IMR-90 (cell line): ENCODE measurements at regions not wholly inside any gene's neighbourhood (a gene's known extent, or its start where the extent isn't known, plus 50 kb on each side); places are given as distances from the start of the nearest gene placed in this dataset.

Source experiments
- ATAC-seq: fragments of 200-7000 bp; cut with Tn5 transposase; 2 replicates; pipeline ENCODE4 v1.9.1; 2020; ENCODE audit warnings: low read depth, mild to moderate bottlenecking, moderate library complexity
- BruUV-seq: library from RNA; stranded (reverse); fragments of 400-500 nt; replicated peaks from 2 replicates; lab custom pipeline; 2021; lab: Mats Ljungman, UMichigan
- CTCF ChIA-PET: fragments of 300-600 bp; formaldehyde crosslinking; extraction: SDS; loops from one replicate; lab custom pipeline; 2021; ENCODE audit warnings: antibody characterized with exemption; lab: Yijun Ruan, JAX
- POLR2A ChIA-PET: fragments of 300-600 bp; sonication (Branson Sonifier 250); formaldehyde crosslinking; loops from one replicate; lab custom pipeline; 2022; ENCODE audit warnings: antibody characterized with exemption; ENCODE audit not compliant: unreplicated experiment; lab: Charles Lee
- DNase-seq: peaks from one replicate; pipeline ENCODE4 v3.0.0; 2013
- H2AFZ ChIP-seq: replicated peaks from 2 replicates; pipeline ENCODE3; 2013; ENCODE audit warnings: low read length, mild to moderate bottlenecking; ENCODE audit not compliant: poor library complexity
- H2AK5ac ChIP-seq: 2 replicates; pipeline ENCODE4 v1.6.1; 2013; ENCODE audit warnings: low read depth, low read length, inconsistent platforms
- H2AK9ac ChIP-seq: replicated peaks from 2 replicates; pipeline ENCODE3; 2013; ENCODE audit warnings: mild to moderate bottlenecking, low read depth, low read length, moderate library complexity; ENCODE audit not compliant: poor library complexity
- H2BK120ac ChIP-seq: 2 replicates; pipeline ENCODE4 v1.6.1; 2013; ENCODE audit warnings: low read depth, low read length, inconsistent platforms
- H2BK15ac ChIP-seq: 3 replicates; pipeline ENCODE4 v1.6.1; 2013; ENCODE audit warnings: low read depth, low read length, inconsistent platforms
- H2BK20ac ChIP-seq: 2 replicates; pipeline ENCODE4 v1.6.1; 2013; ENCODE audit warnings: low read depth, mild to moderate bottlenecking, inconsistent platforms, low read length, moderate library complexity
- H2BK5ac ChIP-seq: 2 replicates; pipeline ENCODE4 v1.6.1; 2013; ENCODE audit warnings: mild to moderate bottlenecking, low read depth, low read length, inconsistent platforms; ENCODE audit not compliant: poor library complexity, severe bottlenecking
- H3K14ac ChIP-seq: replicated peaks from 2 replicates; pipeline ENCODE4 v1.6.1; 2013; ENCODE audit warnings: low read depth, low read length, inconsistent platforms
- H3K18ac ChIP-seq: 2 replicates; pipeline ENCODE4 v1.6.1; 2013; ENCODE audit warnings: low read depth, low read length, control low read depth
- H3K23ac ChIP-seq: 2 replicates; pipeline ENCODE4 v1.6.1; 2013; ENCODE audit warnings: low read depth, low read length, inconsistent platforms
- H3K27ac ChIP-seq: 2 replicates; pipeline ENCODE4 v1.5.1; 2013; ENCODE audit warnings: mild to moderate bottlenecking, control low read depth, low read length; ENCODE audit not compliant: insufficient read depth
- H3K27me3 ChIP-seq: 2 replicates; pipeline ENCODE4 v1.6.1; 2013; ENCODE audit warnings: low read length; ENCODE audit not compliant: control insufficient read depth, insufficient read depth
- H3K36me3 ChIP-seq: 2 replicates; pipeline ENCODE4 v1.6.1; 2013; ENCODE audit warnings: low read length, mixed read lengths; ENCODE audit not compliant: control insufficient read depth, insufficient read depth
- H3K4ac ChIP-seq: 2 replicates; pipeline ENCODE4 v1.6.1; 2013; ENCODE audit warnings: low read depth, low read length, inconsistent platforms
- H3K4me1 ChIP-seq: 2 replicates; pipeline ENCODE4 v1.6.1; 2013; ENCODE audit warnings: low read length, mixed read lengths; ENCODE audit not compliant: control insufficient read depth, insufficient read depth
- H3K4me2 ChIP-seq: 2 replicates; pipeline ENCODE4 v1.6.1; 2013; ENCODE audit warnings: low read depth, mild to moderate bottlenecking, control low read depth, low read length, moderate library complexity
- H3K4me3 ChIP-seq: 2 replicates; pipeline ENCODE4 v1.5.1; 2013; ENCODE audit warnings: low read depth, mild to moderate bottlenecking, control low read depth, low read length, moderate library complexity; ENCODE audit not compliant: insufficient read depth
- H3K56ac ChIP-seq: 2 replicates; pipeline ENCODE4 v1.6.1; 2013; ENCODE audit warnings: low read length, inconsistent platforms; ENCODE audit not compliant: insufficient read depth; ENCODE audit errors: extremely low read depth
- H3K79me1 ChIP-seq, 2 experiments: 2 replicates each; pipeline ENCODE4 v1.6.1; 2013; ENCODE audit warnings: low read length in 2 of 2, inconsistent platforms in 1 of 2, low read depth in 1 of 2
- H3K9ac ChIP-seq: 2 replicates; pipeline ENCODE4 v1.6.1; 2013; ENCODE audit warnings: low read depth, low read length, control low read depth
- H3K9me1 ChIP-seq: 2 replicates; pipeline ENCODE4 v1.6.1; 2013; ENCODE audit warnings: low read length, inconsistent platforms; ENCODE audit not compliant: insufficient read depth
- H3K9me3 ChIP-seq: 2 replicates; pipeline ENCODE4 v1.6.1; 2013; ENCODE audit warnings: low read length; ENCODE audit not compliant: control insufficient read depth, insufficient read depth
- H4K20me1 ChIP-seq: 2 replicates; pipeline ENCODE4 v1.6.1; 2013; ENCODE audit warnings: low read length, inconsistent platforms; ENCODE audit not compliant: insufficient read depth
- H4K5ac ChIP-seq: 2 replicates; pipeline ENCODE4 v1.6.1; 2013; ENCODE audit warnings: mild to moderate bottlenecking, low read depth, low read length, control low read depth
- H4K8ac ChIP-seq, 2 experiments: 2 replicates each; pipeline ENCODE4 v1.6.1; 2013; ENCODE audit warnings: low read depth in 2 of 2, low read length in 2 of 2, control low read depth in 1 of 2, inconsistent platforms in 1 of 2
- H4K91ac ChIP-seq: 2 replicates; pipeline ENCODE4 v1.6.1; 2013; ENCODE audit warnings: low read depth, low read length, inconsistent platforms; ENCODE audit not compliant: insufficient read depth
- CEBPB ChIP-seq: IDR thresholded peaks from 2 replicates; pipeline ENCODE4 v1.6.1; 2012; ENCODE audit warnings: low read depth, low read length, improper control_type of control experiment
- ELK1 ChIP-seq: fragments of 150-350 bp; IDR thresholded peaks from 2 replicates; pipeline ENCODE4 v1.6.1; 2016; ENCODE audit warnings: low read depth, mild to moderate bottlenecking, low read length, moderate library complexity, borderline replicate concordance
- NFE2L2 ChIP-seq: fragments of 150-350 bp; IDR thresholded peaks from 2 replicates; pipeline ENCODE4 v1.6.1; 2016; ENCODE audit warnings: low read depth, mild to moderate bottlenecking, low read length
- WGBS, 2 experiments: methylation state at CpG; one replicate each; pipeline versions ENCODE4 v1.1.5 to v1.1.7; 2013; ENCODE audit warnings: missing lambda C conversion rate in 2 of 2; ENCODE audit not compliant: insufficient read length in 1 of 2; ENCODE audit errors: extremely low coverage in 2 of 2; 5-methylcytosine and 5-hydroxymethylcytosine counted together
- dilution Hi-C: fragments of 300-500 bp; cut with HindIII; formaldehyde crosslinking; loops from one replicate; pipeline ENCODE4 v1.14.3; 2018; ENCODE audit warnings: low sequenced_read_pairs; ENCODE audit not compliant: unreplicated experiment
- in situ Hi-C: fragments of 300-500 bp; cut with MboI; formaldehyde crosslinking; loops from 3 replicates; pipeline ENCODE4 v1.14.3; 2019; ENCODE audit warnings: low sequenced_read_pairs, inconsistent platforms, mixed read lengths
- intact Hi-C: fragments of 100-400 bp; cut with micrococcal nuclease; formaldehyde crosslinking; loops from 2 replicates; pipeline ENCODE4 v1.10.0; 2022

- 0 out of 2 replicates have a peak overlapping the region, but pooled peaks have one; percentile 2 for H4K5ac ChIP-seq
- no CpG with 5 or more reads among the region's 1 CpG for WGBS, 2 experiments
- no peak overlapping the region for H2AK5ac ChIP-seq
- H3K27ac ChIP-seq, result no peak overlapping the region
- in situ Hi-C loops, result no loop called here
- no peak overlapping the region for H3K4me2 ChIP-seq
- no peaks in the 10 kb centered on the region for H3K9me1 ChIP-seq
- H2AFZ ChIP-seq, result peak overlapping the region; percentile 57
- no peak overlapping the region for H2AK9ac ChIP-seq
- dilution Hi-C loops, result no loop called here
- no peak overlapping the region for H3K23ac ChIP-seq
- H3K9me3 ChIP-seq, result no peaks in the 10 kb centered on the region
- ATAC-seq (no peak), DNase-seq (no peak)
- H3K9ac ChIP-seq, result no peak overlapping the region
- no peak overlapping the region for H2BK5ac ChIP-seq
- H3K56ac ChIP-seq, result no peak overlapping the region
- BruUV-seq, result no TSS peak
- TF ChIP-seq CEBPB (peak; percentile 82), NFE2L2 (no peak), ELK1 (no peak)
- peak overlapping the region; percentile 63; the same call in 1 of the 2 replicates for H3K4ac ChIP-seq
- ChIA-PET POLR2A (no interaction called here), CTCF (interaction anchor here (0.6 kb wide), 1 partner anchor 523 kb away, joined by 4 read pairs; no protein-coding TSS in a partner anchor)
- H2BK120ac ChIP-seq, result peak overlapping the region; percentile 56
- peak overlapping the region; percentile 75 for H4K91ac ChIP-seq
- H3K4me1 ChIP-seq, result peaks cover 5% of the 10 kb centered on the region; the same call in 1 of the 2 replicates
- 0 out of 2 replicates have a peak overlapping the region, but pooled peaks have one; percentile 24 for H3K18ac ChIP-seq
- H3K36me3 ChIP-seq, result no peaks in the 10 kb centered on the region
- H2BK20ac ChIP-seq, result peak overlapping the region; percentile 43; the same call in 1 of the 2 replicates
- no peak overlapping the region for H2BK15ac ChIP-seq
- no peak overlapping the region for H3K4me3 ChIP-seq
- intact Hi-C loops, result no loop called here
- H4K8ac ChIP-seq, result peak overlapping the region in 1 of 2 experiments; percentile 53; a peak in 2 of 4 replicates
- no peaks in the 10 kb centered on the region for H3K79me1 ChIP-seq
- H3K27me3 ChIP-seq, result no peaks in the 10 kb centered on the region
- H3K14ac ChIP-seq, result peak overlapping the region; percentile 24
- H4K20me1 ChIP-seq, result no peaks in the 10 kb centered on the region
Measured at GRCh38 chr2:150165988-150166312, 321.5 kb downstream of the RND3 start.
